ENCODE measurements at regions not wholly inside any gene's neighbourhood (a gene's known extent, or its start where the extent isn't known, plus 50 kb on each side); places are given as distances from the start of the nearest gene placed in this dataset.

- no peak for DNase-seq
Observed at GRCh38 chr5:119792161-119792799, 162.9 kb downstream of the FAM170A start.

GRCh38 chr5:119795768-119796167 is 166.4 kb downstream of the FAM170A start:
- DNase-seq, result no peak

DNA sequence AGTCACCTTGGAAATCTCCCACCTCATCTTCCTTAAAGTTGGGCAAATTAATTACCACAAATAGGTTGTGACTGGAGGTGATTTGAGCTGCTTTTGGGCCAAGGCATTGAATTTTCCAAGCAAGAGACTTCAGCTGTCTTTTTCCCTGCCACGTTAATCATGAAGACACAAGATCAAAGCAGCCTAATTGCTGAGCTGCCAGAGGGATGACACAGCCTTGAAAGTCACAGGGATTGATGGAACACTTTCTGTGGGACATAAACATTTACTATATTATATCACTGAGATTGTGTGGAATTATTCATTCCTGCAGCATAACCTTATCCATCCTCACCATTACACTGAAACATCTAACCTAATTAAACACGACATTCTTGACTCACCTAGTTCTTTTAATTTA is 172.2 kb downstream of the FAM170A start:
- DNase-seq, result no peak

DNA sequence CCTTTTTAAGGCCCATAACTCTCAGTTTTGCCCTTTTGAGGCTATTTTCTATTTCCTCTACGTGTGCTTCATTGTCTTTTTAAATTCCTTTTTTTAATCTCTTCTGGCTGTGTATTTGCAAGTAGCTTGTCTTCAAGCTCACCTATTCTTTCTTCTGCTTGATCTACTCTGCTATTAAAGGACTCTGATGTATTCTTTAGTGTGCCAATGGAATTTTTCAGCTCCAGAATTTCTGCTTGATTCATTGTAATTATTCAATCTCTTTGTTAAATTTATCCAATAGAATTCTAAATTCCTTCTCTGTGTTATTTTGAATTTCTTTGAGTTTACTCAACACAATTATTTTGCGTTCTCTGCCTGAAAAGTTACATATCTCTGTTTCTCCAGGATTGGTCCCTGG is 178.7 kb downstream of the FAM170A start:
- no peak for DNase-seq

- DNase-seq, result no peak
Observed at GRCh38 chr5:119808474-119808873, 179.1 kb downstream of the FAM170A start.

DNA sequence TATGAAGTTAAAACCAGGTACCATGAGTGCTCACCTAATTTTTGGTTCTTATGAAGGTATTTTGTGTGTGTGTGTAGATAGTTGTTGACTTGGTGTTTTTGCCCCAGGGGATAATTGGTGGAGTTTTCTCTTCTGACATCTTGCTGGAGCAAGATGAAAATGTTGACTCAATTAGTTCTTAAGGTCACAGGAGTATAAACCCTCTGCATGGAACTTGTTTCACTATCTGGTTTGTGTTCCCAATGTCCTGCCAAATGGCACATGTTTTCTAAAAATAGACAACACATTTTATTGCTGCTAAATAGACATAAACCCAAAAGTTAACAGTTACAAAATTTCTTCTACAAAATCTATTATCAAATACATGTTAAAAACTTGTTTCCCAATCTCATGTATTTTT is 180.9 kb downstream of the FAM170A start:
- DNase-seq, result no peak

- DNase-seq, result no peak
Observed at GRCh38 chr5:119811458-119811857, 182.1 kb downstream of the FAM170A start.

DNA sequence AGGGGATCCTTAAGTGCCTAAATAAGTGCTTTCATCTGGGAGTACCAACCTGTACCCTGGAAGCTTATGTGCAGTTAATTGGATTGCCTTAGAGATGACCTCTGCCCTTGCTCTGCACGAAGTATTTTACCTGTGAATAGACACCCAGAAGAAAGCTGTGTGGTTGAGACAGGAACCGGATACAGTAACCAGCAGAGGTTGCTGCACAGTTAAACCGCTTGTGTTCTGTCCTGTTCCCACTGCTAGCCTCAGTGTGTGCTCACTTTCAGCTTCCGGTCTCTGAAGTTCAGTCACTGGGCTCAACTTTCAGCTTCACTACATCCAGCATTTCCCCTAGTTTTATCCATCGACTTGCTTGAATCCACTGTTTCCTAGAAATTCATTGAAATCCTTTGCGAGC is 185.3 kb downstream of the FAM170A start:
- DNase-seq, result no peak

- no peak for DNase-seq
Observed at GRCh38 chr5:119816055-119816454, 186.7 kb downstream of the FAM170A start.

DNA sequence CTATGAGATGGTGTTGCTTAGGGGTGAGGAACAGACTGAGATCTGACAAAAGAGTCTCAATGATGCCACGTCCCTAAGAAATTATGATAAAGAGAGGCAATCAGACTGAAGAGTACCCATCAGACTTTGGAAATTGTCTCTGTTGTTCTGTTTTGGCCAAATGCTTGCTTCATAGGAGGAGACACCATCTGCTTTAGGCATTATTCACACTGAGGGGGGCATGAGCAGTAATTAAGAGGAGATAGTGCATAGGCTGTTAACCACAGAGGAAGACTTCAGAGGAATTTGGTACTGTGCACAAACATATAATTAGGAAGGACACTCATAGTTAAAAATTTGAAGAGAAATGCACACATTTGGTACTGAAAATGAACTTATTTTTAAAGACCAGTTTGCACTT is 190.7 kb downstream of the FAM170A start:
- no peak for DNase-seq

DNA sequence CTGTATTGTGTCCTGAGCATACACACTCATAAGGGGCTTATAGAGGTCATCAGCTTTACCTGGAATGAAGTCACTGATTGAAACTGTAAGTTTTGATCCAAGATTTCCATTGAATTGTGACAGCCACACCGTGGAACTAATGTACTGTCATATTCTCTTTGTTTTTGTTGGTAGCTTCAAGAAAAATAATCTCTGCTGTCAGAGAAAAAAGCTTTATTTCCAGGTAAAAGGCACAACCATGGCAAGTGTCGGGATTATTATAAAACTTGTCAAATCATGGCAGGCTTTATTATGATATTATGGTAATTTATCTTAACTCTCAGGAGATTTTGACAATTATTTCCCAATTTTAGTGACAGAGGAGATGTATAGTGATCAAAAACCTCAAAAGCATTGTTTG is 191.2 kb downstream of the FAM170A start:
- DNase-seq, result no peak

DNA sequence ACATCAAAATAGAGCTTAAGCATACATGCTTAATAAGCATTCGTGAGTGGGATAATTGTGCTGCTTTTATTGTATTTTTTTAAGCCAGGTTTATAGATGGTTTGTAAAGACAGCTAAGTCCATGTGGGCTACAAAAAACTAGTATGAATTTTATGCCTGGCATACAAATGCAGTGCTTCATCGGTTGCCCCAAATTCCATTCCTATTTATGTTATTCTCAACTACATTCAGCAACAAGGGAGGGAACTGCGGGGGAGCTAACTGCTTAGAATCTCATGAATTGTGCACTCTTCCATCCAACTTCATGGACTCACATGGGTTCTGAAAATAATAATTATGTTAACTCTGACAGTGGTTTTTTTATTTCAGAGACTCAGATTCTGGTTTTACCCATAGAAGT is 199.2 kb downstream of the FAM170A start:
- DNase-seq, result no peak

DNA sequence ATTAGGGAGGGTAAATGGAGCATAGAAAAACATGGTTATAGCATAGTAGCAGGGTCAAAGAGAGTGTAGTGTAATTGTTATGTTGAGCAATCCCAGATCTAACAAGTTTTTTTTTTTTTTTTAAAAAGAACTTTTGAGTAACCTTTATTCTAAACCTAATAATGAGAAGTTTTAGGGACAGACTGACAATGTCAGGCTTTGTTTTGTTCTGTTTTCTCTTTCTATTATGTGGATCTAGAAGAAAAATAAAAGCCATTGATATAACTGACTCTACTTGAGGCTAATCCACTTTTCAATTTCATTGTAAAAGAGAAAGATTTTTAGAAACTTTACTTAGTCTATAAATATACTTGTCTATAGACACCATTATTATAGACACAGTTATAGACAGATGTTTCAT is 200.0 kb downstream of the FAM170A start:
- DNase-seq, result no peak

DNA sequence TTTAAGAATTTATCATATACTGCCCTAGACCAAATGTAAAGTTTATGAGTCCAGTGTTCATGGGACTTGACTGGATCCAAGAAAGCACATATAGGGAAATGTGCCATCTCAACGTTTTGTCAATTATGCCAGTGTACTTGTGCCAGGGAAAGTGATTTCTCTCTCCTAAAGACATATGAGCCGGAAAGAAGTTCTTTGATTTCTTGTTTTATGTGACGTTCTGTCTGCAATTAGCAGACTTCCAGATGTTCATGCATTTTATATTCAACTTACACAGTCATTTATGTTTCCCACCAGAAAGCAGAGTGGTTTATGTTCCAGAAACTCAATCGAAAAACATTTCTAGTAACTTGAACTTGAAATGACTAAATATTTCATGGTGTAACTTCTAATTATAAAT is 203.8 kb downstream of the FAM170A start:
- DNase-seq, result no peak

DNA sequence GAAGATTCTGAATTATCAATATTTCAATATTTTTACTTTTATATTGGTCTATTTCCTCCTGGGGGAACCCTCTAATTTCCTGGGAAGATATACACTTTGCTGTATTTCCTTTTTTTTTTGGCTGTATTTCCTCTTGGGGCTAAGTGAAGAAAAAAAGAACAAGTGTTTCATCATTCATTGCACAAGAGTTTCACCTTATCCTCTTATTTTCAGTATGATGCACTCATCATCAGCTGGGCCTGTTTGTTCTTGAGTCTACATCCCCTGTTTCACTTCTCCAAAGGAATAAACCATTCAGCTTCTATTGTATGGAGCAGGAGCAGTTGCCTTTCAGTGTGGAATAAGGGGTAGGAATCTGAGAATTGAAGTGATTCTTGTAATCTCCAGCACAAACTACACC is 210.8 kb downstream of the FAM170A start:
- DNase-seq, result no peak

GRCh38 chr5:119852140-119852539 is 222.8 kb downstream of the FAM170A start:
- no peak for DNase-seq

DNA sequence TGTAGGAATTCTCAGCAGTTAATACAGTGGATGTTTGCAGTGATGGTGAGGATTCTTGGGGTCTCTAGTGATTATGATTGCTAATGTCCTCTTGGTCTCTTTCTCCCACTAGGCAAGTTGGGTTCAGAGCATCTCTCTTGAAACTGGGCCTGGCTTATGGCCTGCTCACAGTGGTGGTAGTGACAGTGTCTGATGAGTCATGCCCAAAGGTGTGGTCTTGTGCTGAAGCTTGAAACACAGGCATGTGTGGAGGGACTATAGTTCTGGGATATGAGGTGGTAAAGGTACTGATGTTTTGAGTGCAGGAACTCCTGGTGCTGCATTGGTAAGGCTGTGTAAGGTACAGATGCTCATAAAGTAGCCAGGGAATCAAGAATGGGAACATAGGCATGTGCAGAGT is 231.1 kb downstream of the FAM170A start:
- no peak for DNase-seq

- DNase-seq, result no peak
Observed at GRCh38 chr5:119862619-119863018, 233.3 kb downstream of the FAM170A start.

DNA sequence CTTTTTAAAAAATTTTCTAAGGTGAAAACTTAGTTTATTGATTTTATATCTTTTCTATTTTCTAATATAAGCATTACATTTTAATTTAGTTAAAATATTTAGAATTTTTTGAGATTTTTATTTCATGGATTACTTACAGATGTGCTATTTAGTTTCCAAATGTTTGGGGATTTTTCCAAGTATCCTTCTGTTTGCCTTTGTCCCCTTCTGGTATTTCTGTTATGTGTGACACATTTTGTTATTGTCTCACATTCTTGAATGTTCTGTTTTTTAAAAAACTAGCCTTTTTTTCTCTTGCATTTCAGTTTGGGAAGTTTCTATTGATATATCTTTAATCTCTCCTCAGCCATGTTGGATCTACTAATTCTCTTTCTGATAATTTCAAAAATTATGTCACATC is 234.9 kb downstream of the FAM170A start:
- DNase-seq, result no peak

DNA sequence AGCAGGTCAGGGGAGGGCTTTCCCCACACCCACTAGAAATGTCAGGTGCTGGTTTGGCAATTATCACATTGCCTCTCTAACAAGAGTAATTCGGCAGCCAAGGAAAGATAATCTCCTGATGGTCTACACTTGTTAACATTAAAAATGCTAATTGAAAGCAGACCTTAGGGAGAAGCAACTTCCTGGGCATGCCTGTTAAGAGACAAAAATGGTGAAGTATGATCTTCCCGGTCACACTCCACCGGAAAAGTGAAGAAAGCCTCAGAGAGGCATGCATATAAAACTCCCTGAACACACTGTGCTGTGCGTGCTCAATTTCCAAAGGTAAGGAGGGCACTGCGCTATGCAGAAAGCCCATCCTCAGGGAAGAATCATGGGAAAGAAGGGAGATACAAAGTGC is 244.3 kb downstream of the FAM170A start:
- DNase-seq, result no peak

DNA sequence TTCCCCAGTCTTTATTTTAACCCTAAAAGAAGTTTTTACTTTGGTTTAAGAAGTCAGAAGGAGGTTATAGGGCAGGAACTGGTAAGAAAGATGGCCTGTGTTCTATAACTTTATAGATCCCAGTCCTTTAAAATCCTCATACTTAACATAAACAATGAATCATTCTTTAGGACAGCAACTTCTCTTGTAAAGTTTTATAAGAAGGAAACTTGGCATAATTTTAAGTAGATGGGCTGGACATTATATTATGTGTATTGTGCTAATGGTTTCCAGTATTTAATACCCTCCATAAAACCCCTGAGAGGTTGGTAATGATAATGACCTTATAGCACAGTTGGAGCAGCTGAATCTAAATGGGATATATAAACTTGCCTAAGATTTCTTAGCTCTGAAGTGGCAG is 247.2 kb downstream of the FAM170A start:
- DNase-seq, result no peak

DNA sequence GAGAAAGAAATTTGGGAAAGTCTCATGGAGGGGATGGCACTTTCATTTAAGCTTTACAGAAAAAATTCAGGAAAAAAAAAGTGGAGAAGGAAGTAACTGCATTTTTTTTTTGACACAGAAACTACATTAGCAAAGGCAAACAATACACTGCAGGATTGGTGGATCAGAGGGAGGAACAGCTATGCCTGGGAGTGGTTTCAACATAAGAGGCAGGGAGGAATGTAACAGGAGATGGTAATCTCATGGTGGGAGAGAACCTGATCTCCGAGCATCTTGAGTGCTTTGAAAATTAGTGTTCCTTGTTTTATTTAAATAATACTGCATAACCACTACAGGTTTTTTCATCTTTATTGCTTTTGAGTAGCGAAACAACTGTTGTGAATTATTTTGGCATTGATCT is 249.4 kb downstream of the FAM170A start:
- no peak for DNase-seq

GRCh38 chr5:119879446-119879845 is 250.1 kb downstream of the FAM170A start:
- no peak for DNase-seq

- no peak for DNase-seq
Observed at GRCh38 chr5:119895066-119895465, 265.7 kb downstream of the FAM170A start.

DNA sequence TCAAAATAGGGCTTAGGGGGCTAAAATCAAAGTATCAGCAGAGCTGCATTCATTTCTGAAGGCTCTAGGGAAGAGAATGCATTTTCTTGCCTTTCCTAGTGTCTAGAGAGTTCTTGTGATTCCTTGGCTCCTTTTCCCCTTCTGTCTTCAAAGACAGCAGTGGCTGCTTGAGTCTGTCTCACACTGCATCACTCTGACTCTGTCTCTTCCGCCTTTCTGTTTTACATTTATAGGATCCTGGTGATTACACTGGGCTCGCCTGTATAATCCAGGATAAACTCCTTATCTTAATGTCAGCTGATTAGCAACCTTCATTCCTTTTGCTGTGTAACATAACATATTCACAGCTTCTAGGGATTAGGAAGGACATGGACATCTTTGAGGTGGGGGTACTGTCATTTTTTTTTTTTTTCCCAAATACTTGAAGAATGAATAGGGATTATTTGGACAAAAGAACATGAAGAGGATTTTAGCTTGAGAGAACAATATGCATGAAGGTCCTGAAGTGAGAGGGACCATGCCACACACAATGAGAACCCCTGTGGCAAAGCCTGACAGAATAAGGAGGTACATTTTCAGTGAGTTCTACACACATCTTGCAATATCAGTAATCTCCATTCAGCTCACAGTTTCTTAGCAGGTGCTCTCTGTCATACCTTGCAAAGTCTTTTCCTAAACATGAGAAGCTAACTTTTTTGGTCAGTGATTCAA is 267.6 kb downstream of the FAM170A start:
- no peak for DNase-seq
